AG09309 (cell line): ENCODE measurements at regions not wholly inside any gene's neighbourhood (a gene's known extent, or its start where the extent isn't known, plus 50 kb on each side); places are given as distances from the start of the nearest gene placed in this dataset.

Source experiments
- DNase-seq: peaks from one replicate; pipeline ENCODE4 v3.0.0-alpha.2; 2010; ENCODE audit warnings: low read depth
- H3K4me3 ChIP-seq: 2 replicates; pipeline ENCODE4 v1.5.1; 2011; ENCODE audit warnings: mild to moderate bottlenecking, low read depth, low read length, moderate library complexity; ENCODE audit not compliant: control insufficient read depth
- TF ChIP-seq, protein P1 (sequence below): IDR thresholded peaks from 2 replicates; pipeline ENCODE4 v1.5.1; 2011; ENCODE audit warnings: mild to moderate bottlenecking, low read depth, low read length, inconsistent platforms; ENCODE audit not compliant: insufficient read depth, control insufficient read depth; ENCODE audit errors: missing control alignments

DNA sequence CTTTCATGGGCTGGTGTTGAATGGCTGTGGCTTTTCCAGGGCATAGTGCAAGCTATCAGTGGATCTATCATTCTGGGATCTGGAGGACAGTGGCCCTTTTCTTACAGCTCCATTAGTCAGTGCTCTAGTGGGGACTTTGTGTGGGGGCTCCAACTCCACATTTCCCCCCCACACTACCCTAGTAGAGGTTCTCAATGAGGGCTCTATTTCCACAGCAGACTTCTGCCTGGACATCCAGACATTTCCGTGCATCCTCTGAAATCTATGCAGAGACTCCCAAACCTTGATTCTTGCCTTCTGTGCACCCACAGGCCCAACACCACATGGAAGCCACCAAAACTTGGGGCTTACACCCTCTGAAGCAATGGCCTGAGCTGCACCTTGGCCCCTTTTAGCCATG, 208.3 kb upstream of the MKLN1 start:
- DNase-seq, result no peak
- no peak overlapping the region for H3K4me3 ChIP-seq
- TF ChIP-seq, protein P1, sequence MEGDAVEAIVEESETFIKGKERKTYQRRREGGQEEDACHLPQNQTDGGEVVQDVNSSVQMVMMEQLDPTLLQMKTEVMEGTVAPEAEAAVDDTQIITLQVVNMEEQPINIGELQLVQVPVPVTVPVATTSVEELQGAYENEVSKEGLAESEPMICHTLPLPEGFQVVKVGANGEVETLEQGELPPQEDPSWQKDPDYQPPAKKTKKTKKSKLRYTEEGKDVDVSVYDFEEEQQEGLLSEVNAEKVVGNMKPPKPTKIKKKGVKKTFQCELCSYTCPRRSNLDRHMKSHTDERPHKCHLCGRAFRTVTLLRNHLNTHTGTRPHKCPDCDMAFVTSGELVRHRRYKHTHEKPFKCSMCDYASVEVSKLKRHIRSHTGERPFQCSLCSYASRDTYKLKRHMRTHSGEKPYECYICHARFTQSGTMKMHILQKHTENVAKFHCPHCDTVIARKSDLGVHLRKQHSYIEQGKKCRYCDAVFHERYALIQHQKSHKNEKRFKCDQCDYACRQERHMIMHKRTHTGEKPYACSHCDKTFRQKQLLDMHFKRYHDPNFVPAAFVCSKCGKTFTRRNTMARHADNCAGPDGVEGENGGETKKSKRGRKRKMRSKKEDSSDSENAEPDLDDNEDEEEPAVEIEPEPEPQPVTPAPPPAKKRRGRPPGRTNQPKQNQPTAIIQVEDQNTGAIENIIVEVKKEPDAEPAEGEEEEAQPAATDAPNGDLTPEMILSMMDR, result no peak

DNA sequence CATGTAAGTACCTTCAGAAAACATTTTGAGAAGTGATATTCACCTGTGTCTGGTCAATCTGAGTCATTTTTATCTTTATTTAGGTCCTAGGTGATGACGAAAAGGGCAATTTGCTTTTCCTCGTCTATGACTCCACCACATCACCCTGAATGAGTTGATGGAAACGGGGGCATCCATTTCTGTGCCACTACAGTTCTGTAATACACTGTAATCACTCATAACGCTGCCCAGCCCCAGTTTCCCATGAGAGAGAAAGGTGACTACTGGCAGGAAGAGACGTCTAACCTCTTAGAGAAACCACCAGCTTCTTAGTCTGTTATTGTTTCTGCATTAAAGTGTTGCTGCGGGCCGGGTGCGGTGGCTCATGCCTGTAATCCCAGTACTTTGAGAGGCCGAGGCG, 205.3 kb upstream of the MKLN1 start:
- H3K4me3 ChIP-seq, result no peak overlapping the region

DNA sequence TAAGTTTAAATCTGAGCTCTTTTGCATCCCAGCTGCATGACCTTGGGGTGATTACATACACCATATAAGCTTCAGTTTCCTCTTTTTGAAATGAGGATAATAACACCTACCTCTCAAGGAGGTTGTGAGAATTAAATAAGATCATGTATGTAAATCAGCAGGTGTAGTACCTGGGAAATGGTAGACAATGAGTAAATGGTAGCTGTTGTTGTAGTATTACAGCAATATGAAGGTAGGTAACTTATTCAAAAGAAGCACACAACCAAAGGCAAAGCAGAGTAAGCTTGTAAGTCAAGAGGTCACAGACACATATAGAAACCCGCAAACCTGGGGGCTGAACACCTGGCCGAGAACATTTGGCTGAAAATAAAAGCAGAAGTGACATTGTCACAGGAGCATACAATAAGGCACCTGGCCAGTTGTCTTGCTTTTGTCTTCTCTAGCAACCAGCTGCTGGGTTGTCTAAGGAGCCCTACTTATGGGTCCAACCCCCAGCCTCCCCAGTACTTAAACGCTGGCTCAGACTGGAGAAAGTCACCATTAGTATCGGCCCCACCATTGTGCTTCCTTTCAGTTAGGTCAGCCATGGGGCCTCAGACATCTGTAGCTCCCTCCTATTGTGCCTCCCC, 203.6 kb upstream of the MKLN1 start:
- DNase-seq, result no peak
- no peak overlapping the region for H3K4me3 ChIP-seq
- TF ChIP-seq, protein P1, result no peak

More for the DNA sequence above, 205.3 kb upstream of the MKLN1 start:
- no peak for DNase-seq
- TF ChIP-seq, protein P1, result no peak

DNA sequence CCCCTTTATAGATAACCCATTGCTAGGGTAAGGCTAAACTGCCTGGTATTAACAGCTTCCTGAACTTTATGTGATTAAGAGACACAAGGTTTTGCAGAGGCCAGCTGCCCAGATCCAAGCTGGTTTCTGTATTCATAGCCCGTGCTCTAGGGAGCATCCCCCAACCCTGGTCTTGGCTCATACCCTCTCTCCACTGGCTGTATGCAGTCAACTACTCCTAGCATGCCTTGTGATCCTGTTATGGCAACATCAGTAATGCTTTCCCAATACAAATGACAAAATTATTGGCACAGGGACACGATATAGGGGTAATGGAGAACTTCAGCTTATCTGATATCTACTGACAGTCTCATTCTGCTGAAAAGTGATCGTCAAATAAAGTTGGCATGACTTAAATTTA, 202.8 kb upstream of the MKLN1 start:
- DNase-seq, result no peak
- TF ChIP-seq, protein P1, result no peak
- H3K4me3 ChIP-seq, result no peak overlapping the region

DNA sequence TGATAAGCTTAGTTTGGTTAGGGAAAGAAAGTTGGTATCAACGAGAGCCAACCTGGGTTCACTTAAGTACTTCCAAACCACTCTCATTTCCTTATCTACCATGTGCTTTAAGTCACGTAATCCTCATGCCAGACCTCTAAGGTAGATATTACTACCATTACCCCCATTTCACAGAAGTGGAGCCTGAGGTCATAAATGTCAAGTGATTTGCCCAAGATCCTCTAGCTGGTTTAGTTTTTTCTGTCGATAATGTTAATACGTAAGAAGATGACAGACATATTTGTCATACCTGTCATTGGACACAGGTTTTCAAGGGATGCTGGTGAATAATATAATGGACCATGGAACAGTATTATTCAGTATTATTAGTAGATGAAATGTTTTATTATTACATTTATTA, 197.4 kb upstream of the MKLN1 start:
- no peak overlapping the region for H3K4me3 ChIP-seq
- no peak for DNase-seq
- TF ChIP-seq, protein P1, result no peak

DNA sequence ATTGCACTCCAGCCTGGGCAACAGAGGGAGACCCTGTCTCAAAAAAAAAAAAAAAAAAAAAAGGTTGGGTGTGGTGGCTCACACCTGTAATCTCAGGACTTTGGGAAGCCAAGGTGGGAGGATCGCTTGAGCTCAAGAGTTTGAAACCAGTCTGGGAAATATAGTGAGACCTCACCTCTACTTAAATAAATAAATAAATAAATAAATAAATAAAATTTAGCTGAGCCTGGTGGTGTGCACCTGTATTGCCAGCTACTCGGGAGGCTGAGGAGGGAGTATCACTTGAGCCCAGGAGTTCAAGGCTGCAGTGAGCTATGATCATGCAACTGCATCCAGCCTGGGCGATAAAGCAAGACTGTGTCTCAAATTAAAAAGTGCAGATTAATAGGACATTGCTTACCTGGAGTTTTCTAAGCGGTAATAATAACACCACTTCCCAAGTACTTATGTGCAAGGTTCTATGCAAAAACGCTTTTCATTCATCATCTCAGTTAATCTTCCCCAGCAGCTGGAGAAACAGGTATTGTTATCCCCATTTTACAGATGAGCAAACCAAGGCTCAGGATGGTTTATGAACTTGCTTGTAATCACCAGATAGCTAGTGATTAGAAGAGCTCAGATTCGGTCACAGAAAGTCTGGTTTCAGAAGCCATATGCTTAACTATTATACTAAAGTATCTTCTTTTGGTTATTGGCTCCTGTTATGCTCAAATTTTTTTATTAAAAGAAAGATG, 196.5 kb upstream of the MKLN1 start:
- no peak overlapping the region for H3K4me3 ChIP-seq
- DNase-seq, result no peak
- TF ChIP-seq, protein P1, result no peak
